Activated naive CD4-positive, alpha-beta T cell treated with anti-CD3 and anti-CD28 coated beads for 36 hours (primary cell): ENCODE measurements at regions not wholly inside any gene's neighbourhood (a gene's known extent, or its start where the extent isn't known, plus 50 kb on each side); places are given as distances from the start of the nearest gene placed in this dataset.

Experiments used
- CTCF ChIA-PET: fragments of 350-600 bp; sonication (Branson Sonifier 250); formaldehyde crosslinking; loops from one replicate; lab custom pipeline; 2021; ENCODE audit warnings: antibody characterized with exemption; lab: Charles Lee
- DNase-seq: peaks from one replicate; pipeline ENCODE4 v3.0.0-alpha.2; 2020
- H3K27ac Mint-ChIP-seq: one replicate; pipeline ENCODE4 v1.8.0; 2021; ENCODE audit warnings: mild to moderate bottlenecking, mixed read lengths
- H3K27me3 Mint-ChIP-seq: one replicate; pipeline ENCODE4 v1.8.0; 2021; ENCODE audit warnings: low read depth, mixed read lengths
- H3K36me3 Mint-ChIP-seq: one replicate; pipeline ENCODE4 v1.8.0; 2021; ENCODE audit warnings: low read depth, mixed read lengths
- H3K4me1 Mint-ChIP-seq: one replicate; pipeline ENCODE4 v1.8.0; 2021; ENCODE audit warnings: low read depth, mixed read lengths
- H3K4me3 Mint-ChIP-seq: one replicate; pipeline ENCODE4 v1.8.0; 2021; ENCODE audit warnings: mild to moderate bottlenecking, moderate library complexity, mixed read lengths
- H3K9me3 Mint-ChIP-seq: one replicate; pipeline ENCODE4 v1.8.0; 2021; ENCODE audit warnings: mixed read lengths
- intact Hi-C: fragments of 100-400 bp; cut with micrococcal nuclease; formaldehyde crosslinking; loops from one replicate; pipeline ENCODE4 v1.15.1; 2023

GRCh38 chr6:40903456-40903855 lies 135.6 kb downstream of the UNC5CL start:
- no peaks in the 10 kb centered on the region for H3K4me1 Mint-ChIP-seq
- H3K27ac Mint-ChIP-seq: no peak overlapping the region
- no peaks in the 10 kb centered on the region for H3K36me3 Mint-ChIP-seq
- intact Hi-C loops: no loop called here
- H3K4me3 Mint-ChIP-seq: no peak overlapping the region
- no peaks in the 10 kb centered on the region for H3K9me3 Mint-ChIP-seq
- CTCF ChIA-PET: no interaction called here
- peaks cover 2% of the 10 kb centered on the region for H3K27me3 Mint-ChIP-seq
- DNase-seq: no peak

GRCh38 chr6:40901322-40902055 lies 137.5 kb downstream of the UNC5CL start:
- Mint-ChIP-seq H3K27me3 (peaks cover 4% of the 10 kb centered on the region), H3K36me3 (no peaks in the 10 kb centered on the region), H3K9me3 (no peaks in the 10 kb centered on the region), H3K4me3 (no peak overlapping the region), H3K4me1 (no peaks in the 10 kb centered on the region), H3K27ac (no peak overlapping the region)
- CTCF ChIA-PET: no interaction called here
- intact Hi-C loops: no loop called here
- no peak for DNase-seq

GRCh38 chr6:40900791-40901190 lies 138.2 kb downstream of the UNC5CL start:
- Mint-ChIP-seq H3K9me3 (no peaks in the 10 kb centered on the region), H3K27me3 (peaks cover 4% of the 10 kb centered on the region), H3K4me1 (no peaks in the 10 kb centered on the region), H3K36me3 (no peaks in the 10 kb centered on the region), H3K4me3 (no peak overlapping the region), H3K27ac (no peak overlapping the region)
- CTCF ChIA-PET: no interaction called here
- DNase-seq: no peak
- intact Hi-C loops: no loop called here

GRCh38 chr6:40899684-40900155 lies 139.3 kb downstream of the UNC5CL start:
- H3K9me3 Mint-ChIP-seq: no peaks in the 10 kb centered on the region
- peaks cover 7% of the 10 kb centered on the region for H3K27me3 Mint-ChIP-seq
- H3K27ac Mint-ChIP-seq: no peak overlapping the region
- H3K36me3 Mint-ChIP-seq: no peaks in the 10 kb centered on the region
- H3K4me1 Mint-ChIP-seq: no peaks in the 10 kb centered on the region
- intact Hi-C loops: no loop called here
- CTCF ChIA-PET: no interaction called here
- no peak overlapping the region for H3K4me3 Mint-ChIP-seq
- no peak for DNase-seq

- Mint-ChIP-seq H3K27me3 (peaks cover 7% of the 10 kb centered on the region), H3K36me3 (no peaks in the 10 kb centered on the region), H3K9me3 (no peaks in the 10 kb centered on the region), H3K27ac (no peak overlapping the region), H3K4me1 (no peaks in the 10 kb centered on the region), H3K4me3 (no peak overlapping the region)
- intact Hi-C loops: no loop called here
- CTCF ChIA-PET: interaction anchor here (1.2 kb wide), 1 partner anchor 14 kb away, joined by 4 read pairs; no protein-coding TSS in a partner anchor
- DNase-seq: no peak
Observed at GRCh38 chr6:40898073-40898472, 140.9 kb downstream of the UNC5CL start.

GRCh38 chr6:40897390-40898003 lies 141.5 kb downstream of the UNC5CL start:
- Mint-ChIP-seq H3K9me3 (no peaks in the 10 kb centered on the region), H3K4me1 (no peaks in the 10 kb centered on the region), H3K36me3 (no peaks in the 10 kb centered on the region), H3K27ac (no peak overlapping the region), H3K27me3 (peaks cover 7% of the 10 kb centered on the region), H3K4me3 (no peak overlapping the region)
- DNase-seq: no peak
- CTCF ChIA-PET: interaction anchor here (1.2 kb wide), 1 partner anchor 15 kb away, joined by 4 read pairs; no protein-coding TSS in a partner anchor
- intact Hi-C loops: no loop called here

GRCh38 chr6:40896696-40897095 lies 142.3 kb downstream of the UNC5CL start:
- H3K27ac Mint-ChIP-seq: no peak overlapping the region
- peaks cover 7% of the 10 kb centered on the region for H3K27me3 Mint-ChIP-seq
- intact Hi-C loops: no loop called here
- DNase-seq: no peak
- no peaks in the 10 kb centered on the region for H3K9me3 Mint-ChIP-seq
- CTCF ChIA-PET: interaction anchor here (0.6 kb wide), 1 partner anchor 310 kb away, joined by 3 read pairs; no protein-coding TSS in a partner anchor
- H3K36me3 Mint-ChIP-seq: no peaks in the 10 kb centered on the region
- no peak overlapping the region for H3K4me3 Mint-ChIP-seq
- H3K4me1 Mint-ChIP-seq: no peaks in the 10 kb centered on the region

GRCh38 chr6:40894962-40895799 lies 143.8 kb downstream of the UNC5CL start:
- Mint-ChIP-seq H3K4me1 (no peaks in the 10 kb centered on the region), H3K9me3 (no peaks in the 10 kb centered on the region), H3K27ac (no peak overlapping the region), H3K4me3 (no peak overlapping the region), H3K27me3 (peaks cover 5% of the 10 kb centered on the region), H3K36me3 (no peaks in the 10 kb centered on the region)
- no peak for DNase-seq
- CTCF ChIA-PET: no interaction called here
- intact Hi-C loops: no loop called here

- DNase-seq: no peak
- no peaks in the 10 kb centered on the region for H3K36me3 Mint-ChIP-seq
- intact Hi-C loops: no loop called here
- H3K9me3 Mint-ChIP-seq: no peaks in the 10 kb centered on the region
- peaks cover 3% of the 10 kb centered on the region for H3K27me3 Mint-ChIP-seq
- no peaks in the 10 kb centered on the region for H3K4me1 Mint-ChIP-seq
- CTCF ChIA-PET: interaction anchor here (0.9 kb wide), 1 partner anchor 874 kb away, joined by 3 read pairs; no protein-coding TSS in a partner anchor
- no peak overlapping the region for H3K4me3 Mint-ChIP-seq
- no peak overlapping the region for H3K27ac Mint-ChIP-seq
Observed at GRCh38 chr6:40893021-40893420, 146.0 kb downstream of the UNC5CL start.

- H3K9me3 Mint-ChIP-seq: no peaks in the 10 kb centered on the region
- H3K4me1 Mint-ChIP-seq: no peaks in the 10 kb centered on the region
- DNase-seq: no peak
- H3K36me3 Mint-ChIP-seq: no peaks in the 10 kb centered on the region
- H3K27ac Mint-ChIP-seq: no peak overlapping the region
- intact Hi-C loops: no loop called here
- H3K4me3 Mint-ChIP-seq: no peak overlapping the region
- CTCF ChIA-PET: no interaction called here
- H3K27me3 Mint-ChIP-seq: peaks cover 3% of the 10 kb centered on the region
Observed at GRCh38 chr6:40892223-40892622, 146.8 kb downstream of the UNC5CL start.

- Mint-ChIP-seq H3K9me3 (no peaks in the 10 kb centered on the region), H3K27me3 (peaks cover 3% of the 10 kb centered on the region), H3K4me1 (no peaks in the 10 kb centered on the region), H3K4me3 (no peak overlapping the region), H3K36me3 (no peaks in the 10 kb centered on the region), H3K27ac (no peak overlapping the region)
- CTCF ChIA-PET: no interaction called here
- DNase-seq: no peak
- intact Hi-C loops: no loop called here
Observed at GRCh38 chr6:40891686-40892085, 147.3 kb downstream of the UNC5CL start.

- Mint-ChIP-seq H3K27ac (no peak overlapping the region), H3K4me3 (no peak overlapping the region), H3K4me1 (no peaks in the 10 kb centered on the region), H3K36me3 (no peaks in the 10 kb centered on the region), H3K9me3 (no peaks in the 10 kb centered on the region), H3K27me3 (peaks cover 3% of the 10 kb centered on the region)
- intact Hi-C loops: no loop called here
- no peak for DNase-seq
- CTCF ChIA-PET: no interaction called here
Observed at GRCh38 chr6:40891131-40891530, 147.9 kb downstream of the UNC5CL start.
